HG03175 (cell line): ENCODE measurements at regions not wholly inside any gene's neighbourhood (a gene's known extent, or its start where the extent isn't known, plus 50 kb on each side); places are given as distances from the start of the nearest gene placed in this dataset.

Experiments used
- ATAC-seq: cut with Tn5 transposase; IDR thresholded peaks from one replicate; pipeline ENCODE4 v1.9.1; 2021; ENCODE audit warnings: mild to moderate bottlenecking, moderate library complexity; ENCODE audit not compliant: unreplicated experiment

DNA sequence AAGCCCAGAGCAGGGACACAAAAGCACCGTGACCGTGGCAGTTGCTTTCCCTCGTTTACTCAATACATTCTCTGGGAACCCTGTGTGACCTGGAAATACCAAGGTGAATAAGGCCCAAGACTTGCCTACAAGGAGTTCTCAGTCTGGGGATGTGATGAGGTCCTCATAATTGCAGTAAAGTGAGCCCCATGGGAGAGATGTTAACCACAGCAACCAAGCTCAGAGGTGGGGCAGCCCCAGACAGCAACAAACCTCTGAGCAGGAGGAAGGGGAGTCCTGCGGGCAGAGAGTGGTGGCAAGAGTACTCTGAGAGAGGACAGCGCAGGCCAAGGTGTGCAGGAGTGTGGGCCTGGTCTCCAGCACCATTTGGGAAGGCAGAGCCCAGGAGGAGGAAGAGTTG lies 91.6 kb downstream of the TTC32 start:
- ATAC-seq: no peak

DNA sequence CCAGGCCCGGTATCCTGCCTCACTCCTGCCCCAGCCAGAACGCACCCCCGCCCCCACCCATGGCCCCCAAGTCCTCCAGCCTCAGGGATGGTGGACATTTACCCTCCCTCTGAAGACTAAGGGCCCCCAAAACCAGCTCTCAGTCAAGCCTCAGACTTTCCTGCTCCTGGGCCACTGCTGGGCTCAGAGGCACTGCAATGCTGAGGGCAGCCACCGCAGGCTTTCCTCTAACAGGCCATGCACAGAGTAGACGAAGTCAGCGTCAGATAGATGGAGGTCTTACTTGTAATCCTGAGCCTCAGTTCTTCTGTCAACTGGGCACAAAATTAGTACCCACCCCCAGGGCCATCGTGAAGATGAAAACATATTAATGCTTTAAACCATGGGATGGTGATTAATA lies 92.6 kb downstream of the TTC32 start:
- ATAC-seq: no peak

DNA sequence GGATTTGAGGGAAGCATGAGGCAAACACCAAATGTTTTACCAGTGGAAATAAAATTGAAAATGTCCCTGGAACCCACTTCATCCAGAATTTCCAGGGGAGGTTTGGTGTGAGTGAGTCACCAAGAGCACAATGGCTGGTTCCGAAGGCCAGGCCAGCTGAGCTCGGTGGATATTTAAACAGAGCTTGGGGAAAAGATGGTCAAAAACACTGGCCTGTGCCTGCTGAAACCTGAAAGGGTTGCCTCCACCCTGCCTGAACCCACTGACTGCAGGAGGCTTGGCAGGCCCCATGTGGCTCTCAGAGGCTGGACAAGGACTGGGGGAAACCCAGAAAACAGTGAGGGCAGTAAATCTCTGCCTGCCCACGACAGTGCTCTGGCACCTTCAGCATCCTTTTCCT lies 93.9 kb downstream of the TTC32 start:
- no peak for ATAC-seq

GRCh38 chr2:19807346-19807745 lies 94.4 kb downstream of the TTC32 start:
- ATAC-seq: no peak

DNA sequence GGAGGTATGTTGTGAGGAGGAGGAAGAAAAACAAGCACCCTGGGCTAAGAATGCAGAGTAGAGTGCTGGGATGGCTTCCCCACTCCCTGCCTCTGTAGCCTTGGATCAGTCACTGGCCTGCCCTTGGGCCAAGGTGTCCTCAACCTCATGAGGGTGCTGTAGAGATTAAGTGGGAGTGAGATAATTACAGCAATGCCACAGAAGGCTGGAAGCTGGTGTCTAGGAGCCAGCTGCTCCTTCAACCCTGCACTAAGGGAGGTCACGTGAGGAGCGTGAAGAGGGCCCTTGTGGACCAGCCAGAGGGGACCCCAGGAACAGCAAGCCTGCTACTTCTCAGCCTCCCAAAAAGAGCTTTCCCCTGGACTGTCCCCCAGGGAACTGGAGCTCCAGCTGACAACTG lies 95.2 kb downstream of the TTC32 start:
- ATAC-seq: no peak

DNA sequence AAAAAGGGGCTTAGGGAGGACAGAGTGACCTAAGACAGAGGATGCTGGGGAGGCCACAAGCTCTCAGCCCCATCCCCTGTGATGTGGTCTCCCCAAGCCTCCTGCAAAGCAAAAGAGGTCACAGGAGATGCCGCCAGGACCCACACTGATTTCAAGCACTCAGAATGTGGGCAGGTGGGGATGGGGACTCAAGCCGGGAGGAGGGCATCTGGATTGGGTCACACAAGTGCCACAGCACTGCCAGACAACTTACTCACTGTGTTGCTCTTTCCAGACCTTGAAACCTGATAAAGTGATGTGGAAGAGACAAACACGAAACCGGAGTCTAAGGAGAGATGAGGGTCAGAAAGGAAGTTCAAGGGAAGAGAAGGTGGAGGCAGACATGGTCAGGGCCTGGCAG lies 95.7 kb downstream of the TTC32 start:
- no peak for ATAC-seq

DNA sequence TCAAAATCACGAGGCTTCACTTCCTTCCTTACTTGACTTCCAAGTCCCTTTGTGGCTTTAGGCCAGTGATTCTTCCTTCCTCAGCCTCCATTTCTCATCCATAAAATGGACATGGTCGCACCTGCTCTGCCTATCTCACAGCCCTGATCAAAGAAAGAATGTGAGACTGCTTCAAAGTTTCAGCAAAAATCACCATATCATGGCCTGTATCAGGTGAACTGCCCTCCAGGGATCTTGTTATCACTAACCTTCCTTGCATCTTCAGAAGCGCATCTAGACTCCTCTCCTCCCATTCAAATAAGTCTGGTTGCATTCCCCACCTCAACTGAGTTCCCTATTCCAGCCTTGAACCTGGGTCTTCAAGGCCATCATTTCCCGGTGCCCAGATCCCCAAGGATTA lies 96.5 kb downstream of the TTC32 start:
- no peak for ATAC-seq

- ATAC-seq: no peak
These were observed 97.0 kb downstream of the TTC32 start for GRCh38 chr2:19804639-19805260.

- ATAC-seq: no peak
These were observed 99.5 kb downstream of the TTC32 start for GRCh38 chr2:19802086-19802841.

DNA sequence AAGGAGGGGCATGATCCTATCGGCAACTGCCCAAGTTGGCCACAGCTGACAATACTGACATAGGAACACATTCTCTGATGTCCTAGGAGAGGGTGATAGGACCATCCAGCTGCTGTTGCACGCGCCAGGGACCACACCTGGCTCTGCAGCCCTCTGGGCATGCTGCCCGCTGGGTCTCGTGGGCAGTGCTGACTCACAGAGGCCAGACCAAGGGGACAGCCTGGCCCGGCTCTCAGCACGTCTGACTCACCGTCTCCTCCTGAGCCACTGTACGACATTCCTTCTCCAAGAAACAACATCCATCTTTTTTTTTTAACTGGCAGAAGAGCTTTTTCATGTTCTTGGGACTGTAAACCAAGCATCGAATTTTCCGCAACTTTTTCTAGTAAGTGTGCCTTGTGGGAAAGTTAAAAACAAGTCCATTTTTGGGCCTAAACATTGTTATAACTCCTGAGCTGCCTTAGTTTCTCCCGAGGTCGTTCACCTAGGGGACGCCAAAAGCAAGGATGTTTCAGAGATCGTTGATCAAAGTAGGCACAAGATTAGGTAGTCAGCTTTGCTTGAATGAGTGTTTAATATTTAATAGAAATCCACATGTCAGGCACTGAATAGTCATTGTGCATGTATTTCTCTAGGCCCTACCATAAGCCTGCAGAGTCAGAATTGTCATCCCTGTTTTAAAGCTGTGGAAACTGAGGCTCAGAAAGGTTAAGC lies 100.3 kb downstream of the TTC32 start:
- ATAC-seq: no peak

GRCh38 chr2:19800796-19801195 lies 101.0 kb downstream of the TTC32 start:
- no peak for ATAC-seq

GRCh38 chr2:19799881-19800780 lies 101.7 kb downstream of the TTC32 start:
- ATAC-seq: no peak

- ATAC-seq: no peak
These were observed 103.9 kb downstream of the TTC32 start for GRCh38 chr2:19797871-19798270.

GRCh38 chr2:19797243-19797810 lies 104.5 kb downstream of the TTC32 start:
- no peak for ATAC-seq

DNA sequence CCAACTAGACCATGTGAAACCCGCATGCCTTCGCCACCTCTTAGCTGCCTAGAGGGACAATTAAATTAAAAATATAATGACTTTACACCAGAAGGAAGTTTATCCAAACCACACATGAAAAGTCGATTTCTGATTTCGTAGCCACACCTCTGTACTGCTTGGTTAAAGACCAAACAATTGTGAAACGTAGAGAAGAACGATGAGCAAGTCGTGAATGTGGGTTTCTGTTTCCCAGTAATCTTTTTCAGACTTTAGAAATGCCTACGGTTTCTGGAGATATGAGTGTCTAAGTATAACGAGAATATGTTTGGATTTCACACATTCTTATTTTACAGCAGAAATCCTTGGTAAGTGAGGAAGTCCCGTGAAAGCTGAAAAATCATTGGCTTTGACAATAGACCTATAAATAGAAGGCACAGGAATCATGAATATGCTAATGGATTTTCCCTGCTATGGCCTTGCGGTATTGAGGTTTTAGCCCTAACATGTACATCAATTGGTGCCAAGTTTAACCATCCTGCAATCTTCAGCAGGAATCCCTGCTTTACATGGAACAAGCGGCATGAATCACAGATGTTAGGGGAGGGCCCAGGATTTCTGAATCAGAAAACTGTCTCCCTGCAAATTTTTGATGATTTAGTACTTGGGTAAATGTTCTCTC lies 105.6 kb downstream of the TTC32 start:
- no peak for ATAC-seq

DNA sequence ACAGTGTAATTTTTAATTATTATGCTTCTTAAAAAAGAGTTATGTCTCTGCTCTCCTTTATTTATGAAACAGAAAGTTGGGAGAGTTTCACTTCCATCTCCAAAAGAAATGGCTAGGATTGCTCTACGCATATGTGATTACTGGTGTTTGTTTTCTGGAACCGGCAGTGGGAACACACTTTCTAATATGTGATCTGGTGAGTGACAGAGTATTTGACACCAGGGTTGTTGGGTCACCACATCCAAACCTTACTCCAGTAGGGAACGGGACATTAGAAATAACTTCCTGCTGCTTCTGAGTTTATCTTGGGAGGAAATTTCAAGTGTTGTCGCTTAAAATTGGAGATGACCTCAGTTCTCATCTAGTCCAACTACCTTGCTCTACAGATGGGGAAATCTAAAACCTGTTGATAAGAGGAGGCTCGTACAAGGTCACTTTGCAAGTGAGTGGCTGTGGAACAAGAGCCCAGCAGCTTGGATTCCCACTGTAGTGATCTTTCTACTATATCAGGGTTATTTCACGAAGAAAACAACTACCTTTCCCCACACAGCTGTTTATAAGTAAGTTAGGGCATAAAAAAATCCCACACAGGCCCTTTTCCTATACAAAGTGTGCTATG lies 108.5 kb downstream of the TTC32 start:
- no peak for ATAC-seq

DNA sequence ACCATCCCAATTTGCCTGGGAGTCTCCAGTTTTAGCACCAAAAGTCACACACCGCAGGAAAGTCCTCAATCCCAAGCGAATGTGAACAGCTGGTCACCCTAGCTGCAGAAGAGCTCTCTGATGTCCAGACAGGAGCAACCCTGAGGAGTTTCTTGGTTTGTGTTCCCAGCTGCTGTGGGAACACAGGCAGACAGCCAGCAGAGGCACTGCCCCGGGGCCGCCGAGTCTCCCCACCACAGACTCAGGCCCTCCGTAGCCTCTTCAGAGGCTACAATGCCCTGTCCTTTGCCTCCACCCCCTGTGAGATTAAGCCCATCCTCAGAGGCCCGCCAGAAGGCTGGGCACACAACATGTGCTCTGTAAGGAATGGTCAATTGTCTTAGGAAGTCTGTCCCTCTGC lies 111.5 kb downstream of the TTC32 start:
- no peak for ATAC-seq

- no peak for ATAC-seq
These were observed 114.6 kb downstream of the TTC32 start for GRCh38 chr2:19787134-19787533.

GRCh38 chr2:19786408-19787058 lies 115.2 kb downstream of the TTC32 start:
- ATAC-seq: peak; percentile 57
